Mesenchymal stem cell (in vitro differentiated cells and primary cell): ENCODE measurements at regions not wholly inside any gene's neighbourhood (a gene's known extent, or its start where the extent isn't known, plus 50 kb on each side); places are given as distances from the start of the nearest gene placed in this dataset.

ENCODE experiments used
- DNase-seq: peaks from one replicate; pipeline ENCODE4 v3.0.0-alpha.2; 2013
- H2AFZ ChIP-seq: one replicate; pipeline ENCODE4 v1.6.1; 2013; ENCODE audit warnings: low read depth, mild to moderate bottlenecking, control low read depth, inconsistent platforms, low read length, moderate library complexity
- H2AK5ac ChIP-seq: 2 replicates; pipeline ENCODE4 v1.6.1; 2013; ENCODE audit warnings: low read length, moderate library complexity, mild to moderate bottlenecking, inconsistent platforms; ENCODE audit not compliant: severe bottlenecking
- H2BK120ac ChIP-seq: one replicate; pipeline ENCODE4 v1.6.1; 2013; ENCODE audit warnings: low read depth, mild to moderate bottlenecking, inconsistent platforms, low read length, moderate library complexity
- H2BK12ac ChIP-seq, 2 experiments: one replicate each; pipeline ENCODE4 v1.6.1; 2013; ENCODE audit warnings: inconsistent platforms in 2 of 2, low read length in 2 of 2, mild to moderate bottlenecking in 2 of 2, moderate library complexity in 2 of 2, control low read depth in 1 of 2
- H2BK15ac ChIP-seq: one replicate; pipeline ENCODE4 v1.6.1; 2013; ENCODE audit warnings: mild to moderate bottlenecking, low read depth, inconsistent platforms; ENCODE audit not compliant: poor library complexity, severe bottlenecking
- H2BK5ac ChIP-seq: 2 replicates; pipeline ENCODE4 v1.6.1; 2013; ENCODE audit warnings: low read depth, mild to moderate bottlenecking, low read length, control low read depth, inconsistent platforms; ENCODE audit not compliant: poor library complexity, severe bottlenecking
- H3K14ac ChIP-seq, 2 experiments: one replicate each; pipeline ENCODE4 v1.6.1; 2013; ENCODE audit warnings: inconsistent platforms in 2 of 2, low read length in 2 of 2, control low read depth in 1 of 2, mild to moderate bottlenecking in 1 of 2, moderate library complexity in 1 of 2
- H3K18ac ChIP-seq, 2 experiments: one replicate each; pipeline ENCODE4 v1.6.1; 2013; ENCODE audit warnings: inconsistent platforms in 2 of 2, low read length in 2 of 2, control low read depth in 1 of 2, low read depth in 1 of 2, mild to moderate bottlenecking in 1 of 2
- H3K23ac ChIP-seq, 2 experiments: one replicate each; pipeline ENCODE4 v1.6.1; 2013; ENCODE audit warnings: inconsistent platforms in 2 of 2, low read length in 2 of 2, mild to moderate bottlenecking in 2 of 2, moderate library complexity in 2 of 2, control low read depth in 1 of 2
- H3K27ac ChIP-seq: 2 replicates; pipeline ENCODE4 v1.5.1; 2013; ENCODE audit warnings: mild to moderate bottlenecking, moderate library complexity, low read length, control low read depth, inconsistent platforms; ENCODE audit not compliant: poor library complexity, severe bottlenecking
- H3K27me3 ChIP-seq, 2 experiments: 2 replicates each; pipeline versions ENCODE4 v1.6.1 to v1.7.0; 2013; ENCODE audit warnings: low read length in 2 of 2, mild to moderate bottlenecking in 2 of 2, moderate library complexity in 2 of 2, control low read depth in 1 of 2, inconsistent platforms in 1 of 2; ENCODE audit not compliant: control insufficient read depth in 1 of 2, insufficient read depth in 1 of 2
- H3K36me3 ChIP-seq, 2 experiments: 2 replicates each; pipeline versions ENCODE4 v1.6.1 to v1.7.0; 2013; ENCODE audit warnings: low read length in 2 of 2, control low read depth in 1 of 2, inconsistent platforms in 1 of 2, low read depth in 1 of 2, mild to moderate bottlenecking in 1 of 2; ENCODE audit not compliant: insufficient read depth in 2 of 2, control insufficient read depth in 1 of 2
- H3K4ac ChIP-seq, 2 experiments: one replicate each; pipeline ENCODE4 v1.6.1; 2013; ENCODE audit warnings: inconsistent platforms in 2 of 2, low read length in 2 of 2, mild to moderate bottlenecking in 2 of 2, moderate library complexity in 2 of 2, control low read depth in 1 of 2, low read depth in 1 of 2
- H3K4me1 ChIP-seq: 2 replicates; pipeline ENCODE4 v1.6.1; 2013; ENCODE audit warnings: low read depth, low read length, control low read depth; ENCODE audit not compliant: control insufficient read depth, insufficient read depth
- H3K4me2 ChIP-seq: 2 replicates; pipeline ENCODE4 v1.6.1; 2013; ENCODE audit warnings: low read length, mild to moderate bottlenecking, inconsistent platforms; ENCODE audit not compliant: poor library complexity, severe bottlenecking
- H3K4me3 ChIP-seq, 2 experiments: 2 replicates each; pipeline versions ENCODE4 v1.5.1 to v1.7.0; 2013; ENCODE audit warnings: low read length in 2 of 2, mild to moderate bottlenecking in 2 of 2, control low read depth in 1 of 2, low read depth in 1 of 2; ENCODE audit not compliant: insufficient read depth in 1 of 2
- H3K79me1 ChIP-seq: replicated peaks from 2 replicates; pipeline ENCODE4 v1.6.1; 2013; ENCODE audit warnings: mild to moderate bottlenecking, control low read depth, low read length, inconsistent platforms; ENCODE audit not compliant: poor library complexity, severe bottlenecking
- H3K9ac ChIP-seq: 2 replicates; pipeline ENCODE4 v1.7.0; 2013; ENCODE audit warnings: mild to moderate bottlenecking, low read length, moderate library complexity
- H3K9me3 ChIP-seq: 2 replicates; pipeline ENCODE4 v1.7.0; 2013; ENCODE audit warnings: mild to moderate bottlenecking, low read length; ENCODE audit not compliant: control insufficient read depth
- H4K8ac ChIP-seq: one replicate; pipeline ENCODE4 v1.6.1; 2013; ENCODE audit warnings: inconsistent platforms, mild to moderate bottlenecking, low read length, moderate library complexity
- H4K91ac ChIP-seq: one replicate; pipeline ENCODE4 v1.6.1; 2013; ENCODE audit warnings: mild to moderate bottlenecking, low read length, inconsistent platforms
- WGBS: methylation state at CpG from one replicate; pipeline ENCODE4 v1.1.7; 2013; ENCODE audit warnings: mixed read lengths; 5-methylcytosine and 5-hydroxymethylcytosine counted together

GRCh38 chr7:10083766-10084165 lies 889.9 kb upstream of the PHF14 start:
- H3K4me3 ChIP-seq = no peak overlapping the region
- H2BK15ac ChIP-seq = no peak overlapping the region
- no peak overlapping the region for H4K8ac ChIP-seq
- no peak overlapping the region for H4K91ac ChIP-seq
- no peak overlapping the region for H3K9ac ChIP-seq
- H3K4me1 ChIP-seq = no peaks in the 10 kb centered on the region
- no peak overlapping the region for H2BK5ac ChIP-seq
- no peak overlapping the region for H2BK12ac ChIP-seq
- H3K36me3 ChIP-seq = no peaks in the 10 kb centered on the region
- no peak overlapping the region for H3K4ac ChIP-seq
- no peak overlapping the region for H3K27ac ChIP-seq
- H3K23ac ChIP-seq = no peak overlapping the region
- no peak for DNase-seq
- H3K18ac ChIP-seq = no peak overlapping the region
- no peak overlapping the region for H3K4me2 ChIP-seq
- 76% methylated on average over 4 of the region's 4 CpGs for WGBS
- H2BK120ac ChIP-seq = no peak overlapping the region
- H3K9me3 ChIP-seq = peaks cover 5% of the 10 kb centered on the region
- H3K27me3 ChIP-seq = no peaks in the 10 kb centered on the region
- H3K14ac ChIP-seq = no peak overlapping the region
- H2AK5ac ChIP-seq = no peak overlapping the region
- H3K79me1 ChIP-seq = no peaks in the 10 kb centered on the region
- H2AFZ ChIP-seq = no peak overlapping the region

GRCh38 chr7:10085231-10085630 lies 888.4 kb upstream of the PHF14 start:
- Histone ChIP-seq H3K36me3 (no peaks in the 10 kb centered on the region), H3K27ac (no peak overlapping the region), H4K8ac (no peak overlapping the region), H2BK120ac (no peak overlapping the region), H3K23ac (no peak overlapping the region), H3K27me3 (no peaks in the 10 kb centered on the region), H3K4me1 (no peaks in the 10 kb centered on the region), H2AK5ac (no peak overlapping the region), H3K9me3 (peaks cover 5% of the 10 kb centered on the region), H3K79me1 (no peaks in the 10 kb centered on the region), H2BK12ac (no peak overlapping the region), H3K9ac (no peak overlapping the region), H4K91ac (no peak overlapping the region), H3K18ac (no peak overlapping the region), H3K4me3 (no peak overlapping the region), H3K14ac (no peak overlapping the region), H3K4me2 (no peak overlapping the region), H2AFZ (no peak overlapping the region), H2BK5ac (no peak overlapping the region), H3K4ac (no peak overlapping the region), H2BK15ac (no peak overlapping the region)
- 90% methylated on average over 9 of the region's 9 CpGs for WGBS
- no peak for DNase-seq

GRCh38 chr7:10100572-10100971 lies 873.1 kb upstream of the PHF14 start:
- Histone ChIP-seq H4K8ac (no peak overlapping the region), H3K9me3 (peaks cover 4% of the 10 kb centered on the region), H3K9ac (no peak overlapping the region), H3K79me1 (no peaks in the 10 kb centered on the region), H3K4me2 (no peak overlapping the region), H3K23ac (no peak overlapping the region), H3K36me3 (no peaks in the 10 kb centered on the region), H3K4me1 (no peaks in the 10 kb centered on the region), H2AFZ (no peak overlapping the region), H2BK120ac (no peak overlapping the region), H3K18ac (no peak overlapping the region), H4K91ac (no peak overlapping the region), H3K27me3 (no peaks in the 10 kb centered on the region), H2BK12ac (no peak overlapping the region), H3K4ac (no peak overlapping the region), H3K14ac (no peak overlapping the region), H2BK15ac (no peak overlapping the region), H3K27ac (no peak overlapping the region), H3K4me3 (no peak overlapping the region), H2AK5ac (no peak overlapping the region), H2BK5ac (no peak overlapping the region)
- 100% methylated on average over 1 of the region's 2 CpGs for WGBS
- DNase-seq = no peak

- Histone ChIP-seq H2BK5ac (no peak overlapping the region), H3K18ac (no peak overlapping the region), H3K9ac (no peak overlapping the region), H2BK120ac (no peak overlapping the region), H3K4me1 (no peaks in the 10 kb centered on the region), H2BK12ac (no peak overlapping the region), H3K4me3 (no peak overlapping the region), H2BK15ac (no peak overlapping the region), H3K4ac (no peak overlapping the region), H4K8ac (no peak overlapping the region), H3K27ac (no peak overlapping the region), H3K36me3 (no peaks in the 10 kb centered on the region), H3K14ac (no peak overlapping the region), H2AK5ac (no peak overlapping the region), H4K91ac (no peak overlapping the region), H3K27me3 (no peaks in the 10 kb centered on the region), H3K9me3 (peaks cover 3% of the 10 kb centered on the region), H2AFZ (no peak overlapping the region), H3K4me2 (no peak overlapping the region), H3K23ac (no peak overlapping the region), H3K79me1 (no peaks in the 10 kb centered on the region)
- WGBS = 86% methylated on average over 2 of the region's 2 CpGs
- no peak for DNase-seq
These were observed 872.3 kb upstream of the PHF14 start for GRCh38 chr7:10101351-10101750.
